ENCODE measurements at regions not wholly inside any gene's neighbourhood (a gene's known extent, or its start where the extent isn't known, plus 50 kb on each side); places are given as distances from the start of the nearest gene placed in this dataset.

DNA sequence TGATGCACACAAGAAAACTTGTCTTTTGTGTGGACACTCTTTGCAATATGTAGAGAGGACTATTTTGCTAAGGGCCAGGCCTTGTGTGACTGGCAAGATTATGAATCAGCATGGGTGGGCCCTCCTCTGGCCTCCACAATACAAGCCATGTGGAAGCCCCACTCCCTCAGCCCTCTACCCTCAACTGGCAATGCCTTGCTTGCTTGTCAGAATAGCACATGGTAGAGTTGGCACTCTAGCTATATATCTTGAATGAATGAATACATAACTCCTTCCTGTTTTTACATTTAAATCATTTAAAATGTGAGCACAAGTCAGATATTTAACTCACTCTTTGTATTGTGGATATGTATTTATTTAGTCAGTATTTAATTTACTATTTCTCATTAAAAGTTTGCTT is 805.4 kb upstream of the GYPC start (continued):
- TF ChIP-seq, protein P1, sequence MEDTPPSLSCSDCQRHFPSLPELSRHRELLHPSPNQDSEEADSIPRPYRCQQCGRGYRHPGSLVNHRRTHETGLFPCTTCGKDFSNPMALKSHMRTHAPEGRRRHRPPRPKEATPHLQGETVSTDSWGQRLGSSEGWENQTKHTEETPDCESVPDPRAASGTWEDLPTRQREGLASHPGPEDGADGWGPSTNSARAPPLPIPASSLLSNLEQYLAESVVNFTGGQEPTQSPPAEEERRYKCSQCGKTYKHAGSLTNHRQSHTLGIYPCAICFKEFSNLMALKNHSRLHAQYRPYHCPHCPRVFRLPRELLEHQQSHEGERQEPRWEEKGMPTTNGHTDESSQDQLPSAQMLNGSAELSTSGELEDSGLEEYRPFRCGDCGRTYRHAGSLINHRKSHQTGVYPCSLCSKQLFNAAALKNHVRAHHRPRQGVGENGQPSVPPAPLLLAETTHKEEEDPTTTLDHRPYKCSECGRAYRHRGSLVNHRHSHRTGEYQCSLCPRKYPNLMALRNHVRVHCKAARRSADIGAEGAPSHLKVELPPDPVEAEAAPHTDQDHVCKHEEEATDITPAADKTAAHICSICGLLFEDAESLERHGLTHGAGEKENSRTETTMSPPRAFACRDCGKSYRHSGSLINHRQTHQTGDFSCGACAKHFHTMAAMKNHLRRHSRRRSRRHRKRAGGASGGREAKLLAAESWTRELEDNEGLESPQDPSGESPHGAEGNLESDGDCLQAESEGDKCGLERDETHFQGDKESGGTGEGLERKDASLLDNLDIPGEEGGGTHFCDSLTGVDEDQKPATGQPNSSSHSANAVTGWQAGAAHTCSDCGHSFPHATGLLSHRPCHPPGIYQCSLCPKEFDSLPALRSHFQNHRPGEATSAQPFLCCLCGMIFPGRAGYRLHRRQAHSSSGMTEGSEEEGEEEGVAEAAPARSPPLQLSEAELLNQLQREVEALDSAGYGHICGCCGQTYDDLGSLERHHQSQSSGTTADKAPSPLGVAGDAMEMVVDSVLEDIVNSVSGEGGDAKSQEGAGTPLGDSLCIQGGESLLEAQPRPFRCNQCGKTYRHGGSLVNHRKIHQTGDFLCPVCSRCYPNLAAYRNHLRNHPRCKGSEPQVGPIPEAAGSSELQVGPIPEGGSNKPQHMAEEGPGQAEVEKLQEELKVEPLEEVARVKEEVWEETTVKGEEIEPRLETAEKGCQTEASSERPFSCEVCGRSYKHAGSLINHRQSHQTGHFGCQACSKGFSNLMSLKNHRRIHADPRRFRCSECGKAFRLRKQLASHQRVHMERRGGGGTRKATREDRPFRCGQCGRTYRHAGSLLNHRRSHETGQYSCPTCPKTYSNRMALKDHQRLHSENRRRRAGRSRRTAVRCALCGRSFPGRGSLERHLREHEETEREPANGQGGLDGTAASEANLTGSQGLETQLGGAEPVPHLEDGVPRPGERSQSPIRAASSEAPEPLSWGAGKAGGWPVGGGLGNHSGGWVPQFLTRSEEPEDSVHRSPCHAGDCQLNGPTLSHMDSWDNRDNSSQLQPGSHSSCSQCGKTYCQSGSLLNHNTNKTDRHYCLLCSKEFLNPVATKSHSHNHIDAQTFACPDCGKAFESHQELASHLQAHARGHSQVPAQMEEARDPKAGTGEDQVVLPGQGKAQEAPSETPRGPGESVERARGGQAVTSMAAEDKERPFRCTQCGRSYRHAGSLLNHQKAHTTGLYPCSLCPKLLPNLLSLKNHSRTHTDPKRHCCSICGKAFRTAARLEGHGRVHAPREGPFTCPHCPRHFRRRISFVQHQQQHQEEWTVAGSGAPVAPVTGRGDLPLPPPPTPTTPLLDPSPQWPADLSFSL (CRISPR knock-in tag; IDR thresholded peaks at IDR 0.05), result no peak
- TF ChIP-seq MATR3 (CRISPR knock-in tag; IDR thresholded peaks at IDR 0.05) (no peak), PTBP1 (IDR thresholded peaks at IDR 0.05; ENCODE audit: low read depth, low read length, poor library complexity, severe bottlenecking) (no peak), AKAP8 (CRISPR knock-in tag; IDR thresholded peaks at IDR 0.05) (no peak)
- TF ChIP-seq, protein P2, sequence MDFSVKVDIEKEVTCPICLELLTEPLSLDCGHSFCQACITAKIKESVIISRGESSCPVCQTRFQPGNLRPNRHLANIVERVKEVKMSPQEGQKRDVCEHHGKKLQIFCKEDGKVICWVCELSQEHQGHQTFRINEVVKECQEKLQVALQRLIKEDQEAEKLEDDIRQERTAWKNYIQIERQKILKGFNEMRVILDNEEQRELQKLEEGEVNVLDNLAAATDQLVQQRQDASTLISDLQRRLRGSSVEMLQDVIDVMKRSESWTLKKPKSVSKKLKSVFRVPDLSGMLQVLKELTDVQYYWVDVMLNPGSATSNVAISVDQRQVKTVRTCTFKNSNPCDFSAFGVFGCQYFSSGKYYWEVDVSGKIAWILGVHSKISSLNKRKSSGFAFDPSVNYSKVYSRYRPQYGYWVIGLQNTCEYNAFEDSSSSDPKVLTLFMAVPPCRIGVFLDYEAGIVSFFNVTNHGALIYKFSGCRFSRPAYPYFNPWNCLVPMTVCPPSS (IDR thresholded peaks at IDR 0.05), result no peak

DNA sequence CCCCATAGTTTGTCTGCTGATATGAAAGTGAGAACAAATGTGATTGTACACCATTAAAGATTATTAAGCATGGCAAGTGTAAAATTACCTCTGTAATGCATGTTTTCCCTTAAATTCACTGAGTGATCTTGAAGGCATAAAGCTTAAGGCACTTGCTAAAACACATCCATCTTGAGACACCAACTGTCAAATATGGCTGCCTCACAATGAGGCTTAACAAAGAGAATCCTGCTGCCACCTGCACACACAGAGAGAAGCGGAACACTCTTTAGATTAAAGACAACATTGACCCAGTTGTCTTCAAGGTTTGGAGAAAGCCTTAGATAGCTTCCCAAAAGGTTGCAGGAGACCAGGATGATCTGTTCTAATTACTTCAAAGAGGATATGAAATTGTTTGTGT is 803.6 kb upstream of the GYPC start:
- FAIRE-seq, result no peak
- no peaks in the 10 kb centered on the region for H3K4me1 ChIP-seq (ENCODE audit: insufficient read depth, low read length)
- POLR2A ChIA-PET, result no interaction called here
- CTCF ChIA-PET (ENCODE audit: low intra/inter-chr PET ratio, low total read pairs), result no interaction called here
- H3K79me2 ChIP-seq (ENCODE audit: insufficient read depth, low read length), result no peaks in the 10 kb centered on the region
- H3K27me3 ChIP-seq (ENCODE audit: control insufficient read depth in 1 of 2, insufficient read depth in 2 of 2, low read length in 2 of 2), result no peaks in the 10 kb centered on the region
- no peak overlapping the region for H3K4me2 ChIP-seq (ENCODE audit: low read depth, low read length)
- WGBS (ENCODE audit: low lambda C conversion rate), result 0% methylated on average over 1 of the region's 1 CpG
- no TSS peak for BruUV-seq (replicated peaks)
- ATAC-seq, result no peak
- H3K4me3 ChIP-seq (replicated peaks in 1 of 3; ENCODE audit: insufficient read depth in 1 of 3, low read depth in 2 of 3, low read length in 3 of 3), result no peak overlapping the region
- intact Hi-C loops (cut with micrococcal nuclease; ENCODE audit: unreplicated experiment) (no loop called here), in situ Hi-C loops (cut with HindIII; ENCODE audit: extremely low pct_ligation_motif_present, low pct_unique_long_range_greater_than_20kb) (no loop called here)
- no peak overlapping the region for H3K27ac ChIP-seq (ENCODE audit: extremely low read length, insufficient read depth, low read length)
- no peaks in the 10 kb centered on the region for H4K20me1 ChIP-seq (ENCODE audit: insufficient read depth, low read length)
- H3K9me3 ChIP-seq (ENCODE audit: low read length), result peaks cover 89% of the 10 kb centered on the region
- no peak for DNase-seq (ENCODE audit: low spot score)
- no peak overlapping the region for H2AFZ ChIP-seq (ENCODE audit: low read length)
- no peaks in the 10 kb centered on the region for H3K36me3 ChIP-seq (replicated peaks in 1 of 2; ENCODE audit: control insufficient read depth in 1 of 2, insufficient read depth in 2 of 2, low read length in 2 of 2)
- H3K9ac ChIP-seq (ENCODE audit: insufficient read depth, low read depth, low read length), result no peak overlapping the region
- TF ChIP-seq, protein P3, sequence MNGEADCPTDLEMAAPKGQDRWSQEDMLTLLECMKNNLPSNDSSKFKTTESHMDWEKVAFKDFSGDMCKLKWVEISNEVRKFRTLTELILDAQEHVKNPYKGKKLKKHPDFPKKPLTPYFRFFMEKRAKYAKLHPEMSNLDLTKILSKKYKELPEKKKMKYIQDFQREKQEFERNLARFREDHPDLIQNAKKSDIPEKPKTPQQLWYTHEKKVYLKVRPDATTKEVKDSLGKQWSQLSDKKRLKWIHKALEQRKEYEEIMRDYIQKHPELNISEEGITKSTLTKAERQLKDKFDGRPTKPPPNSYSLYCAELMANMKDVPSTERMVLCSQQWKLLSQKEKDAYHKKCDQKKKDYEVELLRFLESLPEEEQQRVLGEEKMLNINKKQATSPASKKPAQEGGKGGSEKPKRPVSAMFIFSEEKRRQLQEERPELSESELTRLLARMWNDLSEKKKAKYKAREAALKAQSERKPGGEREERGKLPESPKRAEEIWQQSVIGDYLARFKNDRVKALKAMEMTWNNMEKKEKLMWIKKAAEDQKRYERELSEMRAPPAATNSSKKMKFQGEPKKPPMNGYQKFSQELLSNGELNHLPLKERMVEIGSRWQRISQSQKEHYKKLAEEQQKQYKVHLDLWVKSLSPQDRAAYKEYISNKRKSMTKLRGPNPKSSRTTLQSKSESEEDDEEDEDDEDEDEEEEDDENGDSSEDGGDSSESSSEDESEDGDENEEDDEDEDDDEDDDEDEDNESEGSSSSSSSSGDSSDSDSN (CRISPR knock-in tag; IDR thresholded peaks at IDR 0.05), result no peak
- TF ChIP-seq GATAD1 (CRISPR knock-in tag; IDR thresholded peaks at IDR 0.05) (no peak), NCOR1 (IDR thresholded peaks at IDR 0.05; ENCODE audit: borderline replicate concordance, low read length) (no peak), RELA (CRISPR knock-in tag; IDR thresholded peaks at IDR 0.05) (no peak), RNF2 (conservative IDR thresholded peaks at IDR 0.05; ENCODE audit: low read depth) (no peak), JUN (CRISPR knock-in tag; IDR thresholded peaks at IDR 0.05) (no peak), ZNF614 (CRISPR knock-in tag; IDR thresholded peaks at IDR 0.05; ENCODE audit: borderline replicate concordance) (no peak)

All from HepG2 (cell line).